GM19438 (cell line): ENCODE measurements at regions not wholly inside any gene's neighbourhood (a gene's known extent, or its start where the extent isn't known, plus 50 kb on each side); places are given as distances from the start of the nearest gene placed in this dataset.

Experiments
- ATAC-seq: cut with Tn5 transposase; IDR thresholded peaks from one replicate; pipeline ENCODE4 v1.9.1; 2021; ENCODE audit warnings: low read depth; ENCODE audit not compliant: unreplicated experiment

GRCh38 chr12:92504594-92504981 lies 198.2 kb upstream of the PLEKHG7 start:
- no peak for ATAC-seq

DNA sequence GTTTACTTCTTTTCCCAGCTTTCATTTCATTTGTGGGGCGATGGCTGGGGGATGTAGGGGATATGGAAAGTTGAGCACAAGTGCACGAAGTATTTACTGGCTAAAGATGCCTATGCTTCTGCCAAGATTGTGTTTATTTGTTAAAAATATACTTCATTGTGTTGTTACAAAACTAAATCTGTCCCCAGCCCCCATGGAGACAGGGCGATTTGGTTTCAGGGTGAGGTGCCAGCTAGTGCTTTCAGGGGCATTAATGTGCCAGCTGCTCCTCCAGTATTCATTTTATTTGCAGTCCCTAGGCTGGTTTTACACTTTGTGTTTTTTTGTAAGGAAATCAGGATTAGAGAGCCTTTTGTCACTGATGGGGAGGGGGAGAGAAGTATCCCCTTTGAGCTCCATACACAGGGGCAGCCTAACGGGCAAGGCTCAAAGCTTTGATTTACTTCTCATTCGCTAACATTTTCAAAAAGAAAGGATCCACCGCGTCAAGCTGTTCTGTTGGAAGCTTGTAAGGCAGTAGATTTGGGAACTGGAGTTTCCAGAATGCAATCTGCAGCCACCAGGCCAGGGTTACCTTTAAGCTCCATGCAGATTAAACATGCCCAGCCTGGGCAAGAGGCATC lies 198.7 kb upstream of the PLEKHG7 start:
- ATAC-seq: no peak

DNA sequence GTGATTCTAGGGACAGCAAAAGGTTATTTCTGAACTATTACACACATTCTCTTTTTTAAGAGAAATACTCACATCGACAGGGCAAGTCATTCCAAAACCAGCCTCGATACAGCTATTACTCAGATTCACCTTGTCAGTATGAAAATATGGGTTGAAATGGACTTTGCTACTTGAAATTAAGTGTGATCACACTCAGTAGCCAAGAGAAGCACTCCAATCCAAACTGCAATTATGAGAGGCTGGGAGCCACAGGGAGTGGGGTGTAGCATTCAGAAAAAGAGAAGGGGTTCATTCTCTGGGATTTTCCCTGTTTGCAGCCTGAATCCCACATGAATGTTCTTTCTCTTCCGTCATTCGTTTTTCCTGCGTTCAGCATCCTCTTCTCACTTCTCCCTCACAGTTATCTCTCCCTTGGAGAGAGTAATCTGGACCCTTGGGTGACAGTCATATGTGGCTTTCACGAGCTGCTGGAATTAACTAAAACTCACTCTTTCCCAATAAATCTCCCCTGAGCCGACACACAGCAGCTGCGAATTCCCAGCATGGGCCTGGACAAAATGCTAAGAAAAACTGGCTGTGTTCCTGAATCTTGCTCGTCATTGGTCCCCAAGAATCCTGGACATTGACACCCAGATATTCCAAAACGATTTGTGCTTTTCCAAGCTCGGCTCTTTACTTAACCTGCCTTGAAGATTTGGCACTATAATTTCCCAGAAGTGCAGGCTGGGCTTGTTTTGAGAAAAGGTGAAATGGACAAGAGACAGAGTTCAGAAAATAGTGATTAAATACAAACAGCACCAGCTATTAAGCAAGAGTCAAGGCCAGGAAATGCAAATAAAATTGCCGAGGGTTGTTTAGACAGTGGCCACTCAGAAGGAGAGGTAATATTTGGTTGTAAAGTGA lies 199.5 kb upstream of the PLEKHG7 start:
- peak; percentile 55 for ATAC-seq

GRCh38 chr12:92502417-92503028 lies 200.3 kb upstream of the PLEKHG7 start:
- ATAC-seq: peak; percentile 61

GRCh38 chr12:92496790-92497189 lies 206.0 kb upstream of the PLEKHG7 start:
- ATAC-seq: peak; percentile 55

GRCh38 chr12:92495108-92495507 lies 207.7 kb upstream of the PLEKHG7 start:
- no peak for ATAC-seq

- ATAC-seq: peak; percentile 48
Observed at GRCh38 chr12:92493816-92494215, 209.0 kb upstream of the PLEKHG7 start.

GRCh38 chr12:92492995-92493394 lies 209.8 kb upstream of the PLEKHG7 start:
- no peak for ATAC-seq

DNA sequence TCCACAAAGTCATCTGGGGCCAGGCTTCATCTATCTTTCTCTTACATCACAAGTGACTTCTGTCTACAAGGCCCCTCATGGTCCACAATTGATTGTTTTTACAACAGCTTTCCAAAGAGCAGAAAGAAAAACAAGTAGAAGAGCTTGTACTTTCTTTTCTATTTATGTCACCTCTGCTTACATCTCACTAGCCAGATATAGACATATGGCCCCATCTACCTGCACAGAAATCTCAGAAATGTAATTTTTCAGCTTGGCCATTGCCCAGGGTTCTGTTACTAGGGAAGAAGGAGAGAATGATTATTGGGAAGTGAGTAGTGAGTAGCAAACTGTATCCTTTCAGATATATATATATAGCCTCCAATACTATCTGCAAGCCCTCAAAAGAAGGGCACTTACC lies 210.5 kb upstream of the PLEKHG7 start:
- no peak for ATAC-seq

DNA sequence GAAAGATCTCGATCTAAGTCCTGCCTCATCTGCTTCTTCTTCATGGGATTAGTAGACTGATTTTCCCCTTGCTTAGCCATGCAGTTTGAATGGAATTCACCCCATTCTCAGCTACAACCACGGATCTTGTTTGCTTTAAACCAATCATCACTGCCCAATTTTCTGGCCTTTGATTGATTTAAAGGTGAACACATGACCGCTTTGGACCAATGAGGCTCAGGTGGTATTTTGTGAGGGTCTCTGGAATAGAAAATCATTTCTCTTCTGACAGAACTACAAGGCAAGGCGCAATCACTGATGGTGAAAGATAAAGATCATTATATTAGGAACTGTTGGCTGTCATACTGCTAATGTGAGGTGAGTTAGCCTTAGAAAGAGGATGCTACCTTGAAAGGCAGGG lies 213.0 kb upstream of the PLEKHG7 start:
- no peak for ATAC-seq

GRCh38 chr12:92488735-92489134 lies 214.1 kb upstream of the PLEKHG7 start:
- no peak for ATAC-seq

DNA sequence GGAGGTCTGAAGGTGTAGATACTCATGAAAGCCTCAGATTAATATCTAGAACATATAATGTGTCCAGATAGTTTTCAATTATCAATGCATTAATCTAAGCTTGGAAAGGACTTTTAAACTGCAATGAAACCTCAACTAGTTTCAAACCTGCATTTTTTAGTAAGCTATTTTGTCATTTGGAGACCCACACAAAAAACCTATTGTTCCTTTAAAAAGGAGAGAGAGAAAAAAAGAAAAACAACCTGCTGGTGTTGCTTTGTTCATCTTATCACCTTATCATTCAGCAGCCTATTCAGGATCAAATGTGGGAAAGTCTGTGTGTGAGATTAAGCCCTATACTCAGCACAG lies 215.7 kb upstream of the PLEKHG7 start:
- no peak for ATAC-seq

DNA sequence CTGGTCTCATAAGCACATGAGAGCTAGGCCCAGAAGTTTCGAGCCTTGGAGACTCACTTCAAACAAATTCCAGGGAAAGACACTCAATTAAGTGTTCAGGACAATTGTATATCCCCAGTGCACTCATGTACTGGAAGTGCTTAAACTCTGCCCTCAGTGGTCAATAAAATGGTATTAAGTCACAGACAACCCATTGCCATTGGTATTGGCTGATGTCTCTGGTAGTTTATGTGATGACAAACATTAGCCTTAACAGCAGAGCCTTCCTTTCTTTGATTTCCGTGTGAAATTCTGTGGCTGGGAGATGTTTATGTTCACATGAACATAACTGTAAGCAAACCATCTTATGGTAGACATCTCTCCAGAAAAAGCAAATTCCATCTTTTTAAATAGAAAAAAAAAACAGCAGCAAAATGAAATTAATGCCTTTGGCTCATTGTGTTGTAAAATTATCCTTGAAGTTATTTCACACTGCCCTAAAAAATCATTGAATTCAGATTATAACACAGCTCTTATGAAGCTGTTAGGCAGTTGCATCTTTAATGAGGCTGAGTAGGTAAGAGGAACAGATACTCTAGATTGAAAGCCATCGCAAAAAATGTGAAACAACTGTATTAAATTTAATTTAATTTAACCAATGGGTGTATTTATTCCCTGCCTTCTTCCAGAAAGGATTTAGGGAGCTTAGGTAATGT lies 216.2 kb upstream of the PLEKHG7 start:
- no peak for ATAC-seq

GRCh38 chr12:92485351-92486348 lies 217.1 kb upstream of the PLEKHG7 start:
- ATAC-seq: no peak

DNA sequence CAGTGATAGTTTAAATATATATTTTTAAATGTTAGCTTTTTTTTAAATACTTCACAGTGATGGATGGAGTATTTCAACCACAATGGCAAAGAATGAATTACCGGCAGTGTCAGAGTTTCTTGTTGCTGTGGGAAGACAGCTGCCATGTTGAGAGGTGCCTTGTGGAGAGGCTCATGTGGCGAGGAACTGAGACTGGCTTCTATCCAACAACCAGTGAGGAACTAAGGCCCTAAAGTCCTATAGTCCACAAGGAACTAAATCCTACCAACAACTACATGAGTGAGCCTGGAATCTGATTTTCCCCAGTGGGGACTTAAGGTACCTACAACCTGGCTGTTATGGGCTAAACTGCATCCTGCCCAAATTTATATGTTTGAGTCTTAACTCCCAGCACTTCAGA lies 220.2 kb upstream of the PLEKHG7 start:
- no peak for ATAC-seq

GRCh38 chr12:92481066-92481465 lies 221.7 kb upstream of the PLEKHG7 start:
- ATAC-seq: no peak

DNA sequence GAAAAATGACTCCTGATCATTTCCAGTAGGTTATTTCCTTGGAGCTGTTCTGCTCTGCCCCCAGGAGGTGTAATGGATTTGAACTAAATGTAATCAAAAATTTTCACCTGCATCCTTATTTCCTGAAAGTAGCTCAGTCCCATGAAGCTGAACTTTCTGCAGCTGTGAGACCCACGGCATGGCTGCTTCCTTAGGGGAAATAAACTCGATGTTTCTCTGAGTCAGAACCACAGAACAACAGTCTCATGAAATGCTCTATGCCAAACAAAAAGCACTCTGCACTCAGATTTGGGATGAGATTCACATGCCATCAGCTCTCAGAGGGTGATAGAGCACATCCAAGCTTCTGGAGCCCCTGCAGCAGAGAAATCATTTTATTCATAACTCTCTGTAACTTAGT lies 224.1 kb upstream of the PLEKHG7 start:
- no peak for ATAC-seq

DNA sequence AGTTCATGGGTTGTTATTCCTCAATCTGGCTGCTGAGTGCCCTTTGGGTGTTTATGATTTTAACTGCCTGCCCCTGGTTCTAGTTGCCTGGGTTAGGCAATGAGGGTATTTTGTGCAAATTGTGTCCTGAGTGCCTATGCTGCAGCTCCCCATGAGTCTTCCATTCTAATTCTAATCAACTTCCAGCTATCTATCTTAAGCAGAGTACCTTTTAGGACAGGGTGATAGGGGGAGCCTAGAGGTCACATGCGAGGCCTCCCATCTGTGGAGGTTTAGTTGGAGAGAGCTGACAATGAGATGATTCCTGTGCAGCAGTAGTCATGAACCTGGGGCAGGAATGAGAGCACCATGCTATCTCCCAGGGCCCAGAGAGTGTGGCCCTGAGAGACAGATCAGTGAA lies 225.9 kb upstream of the PLEKHG7 start:
- ATAC-seq: no peak

- ATAC-seq: no peak
Observed at GRCh38 chr12:92473564-92473963, 229.2 kb upstream of the PLEKHG7 start.

DNA sequence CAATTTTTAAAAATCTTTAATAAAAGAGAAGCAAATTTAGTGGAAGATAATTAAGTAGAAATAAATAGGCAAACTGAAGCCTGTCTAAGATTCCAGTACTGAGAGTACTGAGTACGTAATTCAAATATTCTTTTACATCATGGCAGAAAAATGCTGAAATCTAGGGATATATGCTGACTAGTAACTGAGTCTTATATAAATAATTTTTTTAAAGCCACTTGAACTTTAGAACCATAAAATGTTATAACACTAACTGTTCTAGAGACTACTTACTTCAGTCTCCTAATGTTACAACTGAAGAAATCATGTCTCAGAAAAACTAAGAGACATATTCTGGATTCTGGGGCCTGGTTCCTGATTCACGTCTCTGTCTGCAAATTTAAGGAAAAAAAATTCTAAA lies 230.6 kb upstream of the PLEKHG7 start:
- ATAC-seq: no peak
